MCF 10A (cell line): ENCODE measurements at regions not wholly inside any gene's neighbourhood (a gene's known extent, or its start where the extent isn't known, plus 50 kb on each side); places are given as distances from the start of the nearest gene placed in this dataset.

ENCODE experiments used
- BruUV-seq: library from RNA; stranded (reverse); fragments of 400-500 nt; replicated peaks from 2 replicates; lab custom pipeline; 2021; lab: Mats Ljungman, UMichigan
- CTCF ChIA-PET: fragments of 300-600 bp; sonication (Branson Sonifier 250); formaldehyde crosslinking; extraction: SDS; loops from one replicate; lab custom pipeline; 2021; ENCODE audit warnings: antibody characterized with exemption, inconsistent platforms; lab: Yijun Ruan, JAX
- POLR2A ChIA-PET: fragments of 300-600, 350-650 bp; sonication (Branson Sonifier 250); formaldehyde crosslinking; extraction: SDS; loops from one replicate; lab custom pipeline; 2020; ENCODE audit warnings: antibody characterized with exemption, inconsistent platforms; lab: Yijun Ruan, JAX
- DNase-seq: peaks from one replicate; pipeline ENCODE4 v3.0.0-alpha.2; 2018; ENCODE audit not compliant: unreplicated experiment
- H3K27ac Mint-ChIP-seq: one replicate; pipeline ENCODE4 v1.8.0; 2022; ENCODE audit warnings: mild to moderate bottlenecking, low read depth, mixed read lengths; ENCODE audit not compliant: unreplicated experiment
- H3K27me3 Mint-ChIP-seq: one replicate; pipeline ENCODE4 v1.8.0; 2022; ENCODE audit warnings: mixed read lengths; ENCODE audit not compliant: insufficient read depth, unreplicated experiment
- H3K36me3 Mint-ChIP-seq: one replicate; pipeline ENCODE4 v1.8.0; 2022; ENCODE audit warnings: mild to moderate bottlenecking, moderate library complexity, mixed read lengths; ENCODE audit not compliant: insufficient read depth, unreplicated experiment
- H3K4me1 Mint-ChIP-seq: one replicate; pipeline ENCODE4 v1.8.0; 2022; ENCODE audit warnings: mixed read lengths; ENCODE audit not compliant: insufficient read depth, unreplicated experiment
- H3K4me3 Mint-ChIP-seq: one replicate; pipeline ENCODE4 v1.8.0; 2022; ENCODE audit warnings: mild to moderate bottlenecking, moderate library complexity, mixed read lengths; ENCODE audit not compliant: unreplicated experiment
- H3K9me3 Mint-ChIP-seq: one replicate; pipeline ENCODE4 v1.8.0; 2022; ENCODE audit warnings: mixed read lengths; ENCODE audit not compliant: unreplicated experiment
- CTCF ChIP-seq: fragments of 200-600 bp; IDR thresholded peaks from one replicate; pipeline ENCODE4 v1.8.0; 2022; ENCODE audit warnings: antibody characterized with exemption, mild to moderate bottlenecking; ENCODE audit not compliant: unreplicated experiment
- intact Hi-C: fragments of 100-400 bp; cut with micrococcal nuclease; formaldehyde crosslinking; loops from 2 replicates; pipeline ENCODE4 v1.14.1; 2022

- Mint-ChIP-seq H3K27me3 (no peaks in the 10 kb centered on the region), H3K27ac (no peak overlapping the region), H3K9me3 (no peaks in the 10 kb centered on the region), H3K4me3 (no peak overlapping the region), H3K36me3 (no peaks in the 10 kb centered on the region), H3K4me1 (peaks cover 7% of the 10 kb centered on the region)
- no TSS peak for BruUV-seq
- DNase-seq: no peak
- ChIA-PET CTCF (interaction anchor here (1.0 to 1.9 kb wide), 2 partner anchors 11 to 12 kb away, joined by 3 to 4 read pairs; no protein-coding TSS in a partner anchor), POLR2A (interaction anchor here (1.4 kb wide), 1 partner anchor 33 kb away, joined by 7 read pairs; no protein-coding TSS in a partner anchor)
- TF ChIP-seq CTCF: no peak
- intact Hi-C loops: no loop called here
These were observed 218.8 kb downstream of the TFAP2A start for GRCh38 chr6:10196090-10196489.

- no peak overlapping the region for H3K4me3 Mint-ChIP-seq
- TF ChIP-seq CTCF: no peak
- intact Hi-C loops: no loop called here
- peaks cover 9% of the 10 kb centered on the region for H3K4me1 Mint-ChIP-seq
- no peaks in the 10 kb centered on the region for H3K9me3 Mint-ChIP-seq
- no peaks in the 10 kb centered on the region for H3K36me3 Mint-ChIP-seq
- H3K27me3 Mint-ChIP-seq: no peaks in the 10 kb centered on the region
- ChIA-PET CTCF (interaction anchor here (1.0 to 1.9 kb wide), 2 partner anchors 10 to 13 kb away, joined by 3 to 4 read pairs; no protein-coding TSS in a partner anchor), POLR2A (interaction anchor here (0.7 to 1.4 kb wide), 4 partner anchors 9 to 222 kb away, joined by 3 to 7 read pairs (median 3); no protein-coding TSS in a partner anchor)
- BruUV-seq: no TSS peak
- peak; percentile 47 for DNase-seq
- H3K27ac Mint-ChIP-seq: no peak overlapping the region
These were observed 219.8 kb downstream of the TFAP2A start for GRCh38 chr6:10194816-10195672.

- H3K4me3 Mint-ChIP-seq: no peak overlapping the region
- no peak for DNase-seq
- CTCF ChIA-PET: no interaction called here
These were observed 221.6 kb downstream of the TFAP2A start for GRCh38 chr6:10193321-10193720.

More at GRCh38 chr6:10193321-10193720, 221.6 kb downstream of the TFAP2A start:
- POLR2A ChIA-PET: no interaction called here
- Mint-ChIP-seq H3K27me3 (no peaks in the 10 kb centered on the region), H3K4me1 (peaks cover 17% of the 10 kb centered on the region), H3K27ac (no peak overlapping the region), H3K9me3 (peaks cover 7% of the 10 kb centered on the region), H3K36me3 (no peaks in the 10 kb centered on the region)
- intact Hi-C loops: no loop called here
- BruUV-seq: no TSS peak
- no peak for TF ChIP-seq CTCF
